ENCODE measurements at regions not wholly inside any gene's neighbourhood (a gene's known extent, or its start where the extent isn't known, plus 50 kb on each side); places are given as distances from the start of the nearest gene placed in this dataset.

DNA sequence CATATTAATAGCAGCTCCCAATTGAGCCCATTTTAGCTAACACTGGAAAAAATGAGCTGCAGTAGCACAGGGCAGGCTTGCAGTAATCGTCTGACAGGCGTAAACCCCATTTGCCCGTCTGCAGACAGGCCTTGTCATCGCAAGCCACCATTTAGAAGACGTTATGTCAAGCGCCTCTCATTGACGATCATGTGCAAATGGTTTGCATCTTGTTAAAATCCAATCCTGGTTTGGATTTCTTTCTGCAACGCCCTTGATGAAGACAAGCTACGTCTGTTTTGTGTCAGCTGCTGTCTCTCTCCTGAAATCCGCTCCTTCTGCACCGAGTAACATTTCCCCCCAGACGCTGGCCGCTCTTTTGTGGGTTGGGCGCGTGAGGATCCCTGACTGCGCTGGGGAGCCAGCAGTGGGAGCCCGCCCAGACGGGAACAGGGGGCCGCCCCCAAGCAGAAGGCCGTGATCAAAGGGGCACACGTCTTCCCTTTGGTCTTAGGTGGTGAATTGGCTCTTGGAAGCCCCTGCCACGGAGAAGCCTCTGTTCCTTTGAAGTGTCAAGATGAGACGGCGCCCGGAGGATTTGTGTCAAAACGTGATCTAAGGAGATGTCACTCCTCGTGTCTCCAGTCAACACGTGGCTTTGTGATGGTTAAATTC, 84.2 kb upstream of the GPC1 start:
- H3K36me3 ChIP-seq (ENCODE audit: control insufficient read depth, insufficient read depth, low read length) = no peaks in the 10 kb centered on the region
- no peak for DNase-seq (ENCODE audit: extremely low read depth, insufficient read length)
- no peak overlapping the region for H3K4me3 ChIP-seq (replicated peaks; ENCODE audit: low read depth, low read length)
- TF ChIP-seq CTCF (IDR thresholded peaks at IDR 0.05; ENCODE audit: insufficient read depth, low read length, poor library complexity, severe bottlenecking) = no peak
- no peaks in the 10 kb centered on the region; the same call in 1 of the 2 replicates for H3K27me3 ChIP-seq (replicated peaks; ENCODE audit: control insufficient read depth, insufficient read depth, low read length)

DNA sequence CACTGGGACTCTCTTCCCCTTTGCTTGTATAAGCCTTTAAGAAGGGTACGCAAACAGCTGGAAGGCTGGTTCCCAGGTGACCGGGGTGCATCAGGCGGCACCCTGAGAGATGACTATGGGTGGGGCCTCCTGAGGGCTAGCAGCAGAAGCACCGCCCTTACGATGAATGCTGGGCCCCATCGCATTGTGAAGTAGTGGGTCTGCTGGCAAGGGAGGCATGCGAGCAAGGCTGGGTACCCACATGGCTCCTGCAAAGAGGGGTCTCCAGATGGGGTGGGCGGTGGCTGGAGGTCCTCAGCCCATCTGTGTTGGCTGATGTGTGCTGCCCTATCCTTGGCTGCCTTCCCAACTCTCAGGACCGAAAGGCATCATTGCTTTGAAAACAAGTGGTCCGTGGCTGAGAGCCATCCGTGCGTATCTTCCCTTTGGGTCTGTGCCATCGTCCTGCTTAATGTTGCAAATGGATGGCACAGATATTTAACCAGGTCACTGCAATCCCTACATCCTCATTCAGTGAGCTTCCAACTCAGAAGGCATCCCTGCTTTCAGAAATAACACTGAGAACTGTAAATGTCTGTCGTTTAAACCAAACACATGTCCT, 83.5 kb upstream of the GPC1 start:
- H3K36me3 ChIP-seq (ENCODE audit: control insufficient read depth, insufficient read depth, low read length) = no peaks in the 10 kb centered on the region
- TF ChIP-seq CTCF (IDR thresholded peaks at IDR 0.05; ENCODE audit: insufficient read depth, low read length, poor library complexity, severe bottlenecking) = no peak
- H3K27me3 ChIP-seq (replicated peaks; ENCODE audit: control insufficient read depth, insufficient read depth, low read length) = no peaks in the 10 kb centered on the region; the same call in 1 of the 2 replicates
- DNase-seq (ENCODE audit: extremely low read depth, insufficient read length) = no peak
- H3K4me3 ChIP-seq (replicated peaks; ENCODE audit: low read depth, low read length) = no peak overlapping the region

DNA sequence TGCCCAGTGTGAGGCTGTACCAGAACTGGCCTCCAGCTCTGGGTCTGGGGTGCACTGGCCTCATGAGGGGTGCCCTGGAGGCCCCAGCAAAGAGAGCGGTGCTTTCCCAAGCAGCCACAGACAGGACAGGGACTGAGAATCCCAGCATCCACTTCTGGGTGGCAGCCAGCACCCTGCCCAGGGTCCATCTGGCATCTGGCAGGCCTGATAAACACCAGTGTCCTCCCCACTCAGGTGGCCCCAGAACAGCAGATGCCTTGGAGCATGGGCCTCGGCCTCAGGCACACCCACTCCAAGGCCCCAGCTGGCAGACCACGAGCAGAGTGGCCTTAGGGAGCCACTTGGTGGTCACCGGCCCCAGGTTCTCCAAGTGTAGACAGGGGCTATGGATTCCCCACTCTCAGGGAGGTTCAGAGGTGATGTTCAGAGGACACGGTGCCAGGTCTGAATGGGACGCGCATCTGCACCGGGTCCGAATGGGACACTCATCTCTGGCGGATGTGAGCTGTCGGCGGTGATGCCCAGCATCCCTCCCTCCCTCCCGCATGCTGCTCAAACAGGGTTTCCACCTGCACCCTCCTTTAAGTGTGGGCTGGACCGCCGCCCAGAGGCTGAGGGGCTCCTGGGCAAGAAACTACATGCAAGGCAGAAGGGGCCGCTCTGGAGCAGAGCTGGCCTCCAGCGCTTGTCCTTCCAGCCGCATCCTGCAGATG, 82.2 kb upstream of the GPC1 start:
- DNase-seq (ENCODE audit: extremely low read depth, insufficient read length) = no peak
- H3K27me3 ChIP-seq (replicated peaks; ENCODE audit: control insufficient read depth, insufficient read depth, low read length) = no peaks in the 10 kb centered on the region; the same call in 1 of the 2 replicates
- no peak for TF ChIP-seq CTCF (IDR thresholded peaks at IDR 0.05; ENCODE audit: insufficient read depth, low read length, poor library complexity, severe bottlenecking)
- no peaks in the 10 kb centered on the region for H3K36me3 ChIP-seq (ENCODE audit: control insufficient read depth, insufficient read depth, low read length)
- no peak overlapping the region for H3K4me3 ChIP-seq (replicated peaks; ENCODE audit: low read depth, low read length)

DNA sequence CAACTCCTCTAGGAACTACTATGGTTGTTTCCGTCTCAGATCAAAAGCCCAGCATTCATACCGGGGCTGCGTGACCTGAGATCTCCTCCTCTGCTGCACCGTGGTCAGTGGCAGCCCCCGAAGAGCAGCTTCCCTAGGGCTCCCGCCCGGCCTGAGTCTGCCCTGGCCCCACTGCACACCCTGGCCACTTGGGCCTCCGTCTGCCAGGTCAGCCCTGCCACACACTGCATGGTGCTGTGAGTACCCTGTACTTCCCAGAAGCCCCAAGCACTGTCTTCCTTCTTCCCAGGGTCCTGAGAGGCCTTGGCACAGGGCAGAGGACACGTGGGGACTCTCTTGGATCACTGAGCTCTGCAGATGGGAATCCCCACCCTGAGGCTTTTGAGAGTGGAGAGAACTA, 81.5 kb upstream of the GPC1 start:
- no peak for DNase-seq (ENCODE audit: extremely low read depth, insufficient read length)
- no peaks in the 10 kb centered on the region; the same call in 1 of the 2 replicates for H3K27me3 ChIP-seq (replicated peaks; ENCODE audit: control insufficient read depth, insufficient read depth, low read length)
- no peak for TF ChIP-seq CTCF (IDR thresholded peaks at IDR 0.05; ENCODE audit: insufficient read depth, low read length, poor library complexity, severe bottlenecking)

GRCh38 chr2:240355001-240355891, 80.2 kb upstream of the GPC1 start:
- no peak for DNase-seq (ENCODE audit: extremely low read depth, insufficient read length)
- no peaks in the 10 kb centered on the region for H3K27me3 ChIP-seq (replicated peaks; ENCODE audit: control insufficient read depth, insufficient read depth, low read length)

More for the DNA sequence above, 81.5 kb upstream of the GPC1 start:
- H3K4me3 ChIP-seq (replicated peaks; ENCODE audit: low read depth, low read length) = no peak overlapping the region
- no peaks in the 10 kb centered on the region for H3K36me3 ChIP-seq (ENCODE audit: control insufficient read depth, insufficient read depth, low read length)

More at GRCh38 chr2:240355001-240355891, 80.2 kb upstream of the GPC1 start:
- Histone ChIP-seq H3K36me3 (ENCODE audit: control insufficient read depth, insufficient read depth, low read length) (no peaks in the 10 kb centered on the region), H3K4me3 (replicated peaks; ENCODE audit: low read depth, low read length) (no peak overlapping the region)
- no peak for TF ChIP-seq CTCF (IDR thresholded peaks at IDR 0.05; ENCODE audit: insufficient read depth, low read length, poor library complexity, severe bottlenecking)

Measured in GM06990 (cell line).